ENCODE measurements at regions not wholly inside any gene's neighbourhood (a gene's known extent, or its start where the extent isn't known, plus 50 kb on each side); places are given as distances from the start of the nearest gene placed in this dataset.
A peak's percentile ranks its signal among the peaks of the same experiment; 100 is the strongest.

DNA sequence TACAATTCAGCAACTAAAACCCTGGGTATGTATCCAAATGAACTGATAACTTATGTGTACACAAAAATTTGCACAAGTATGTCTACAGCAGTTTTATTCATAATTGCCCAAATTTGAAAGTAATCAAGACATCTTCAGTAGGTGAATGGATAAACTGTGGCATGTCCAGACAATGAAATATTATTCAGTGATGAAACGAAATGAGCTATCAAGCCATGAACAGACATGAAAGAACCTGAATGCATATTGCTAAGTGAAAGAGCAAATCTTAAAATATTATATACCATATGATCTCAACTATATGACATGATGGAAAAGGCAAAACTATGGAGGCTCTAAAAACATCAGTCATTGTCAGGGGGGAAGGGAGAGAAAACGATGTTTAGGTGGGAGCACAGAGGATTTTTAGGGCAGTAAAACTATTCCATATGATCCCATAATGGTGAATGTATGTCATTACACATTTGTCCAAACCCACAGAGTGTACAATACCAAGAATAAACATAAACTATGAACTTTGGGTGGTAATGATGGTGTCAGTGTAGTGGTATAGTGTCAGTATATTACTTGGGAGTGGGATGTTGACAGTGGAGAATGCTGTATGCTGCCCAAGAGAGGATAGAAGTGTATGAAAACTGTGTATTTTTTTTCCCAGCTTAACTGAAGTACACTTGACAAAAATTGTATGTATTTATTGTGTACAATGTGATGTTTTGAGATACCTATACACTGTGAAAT, 92.8 kb upstream of the PPP2R5A start:
- DNase-seq: no peak

- no peak for DNase-seq
Observed at GRCh38 chr1:212196355-212196754, 88.9 kb upstream of the PPP2R5A start.

DNA sequence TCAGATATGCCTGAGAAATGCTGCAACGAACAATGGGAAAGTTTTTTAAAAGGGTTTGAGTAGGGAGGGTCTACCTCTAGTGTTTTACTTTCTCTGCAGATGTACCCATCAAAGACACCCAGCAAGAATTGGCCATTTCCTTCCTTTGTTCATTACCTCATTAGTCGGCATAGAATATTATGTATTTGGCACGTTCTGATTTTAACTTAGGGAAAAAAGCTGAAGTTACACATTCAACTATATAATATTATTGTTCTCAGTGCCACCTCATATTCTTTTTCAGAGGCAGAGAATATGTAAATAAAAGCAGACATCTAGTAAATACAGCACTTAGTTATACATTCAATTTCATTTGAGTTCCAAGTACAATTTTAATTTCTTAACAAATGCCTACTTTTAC, 83.7 kb upstream of the PPP2R5A start:
- no peak for DNase-seq

DNA sequence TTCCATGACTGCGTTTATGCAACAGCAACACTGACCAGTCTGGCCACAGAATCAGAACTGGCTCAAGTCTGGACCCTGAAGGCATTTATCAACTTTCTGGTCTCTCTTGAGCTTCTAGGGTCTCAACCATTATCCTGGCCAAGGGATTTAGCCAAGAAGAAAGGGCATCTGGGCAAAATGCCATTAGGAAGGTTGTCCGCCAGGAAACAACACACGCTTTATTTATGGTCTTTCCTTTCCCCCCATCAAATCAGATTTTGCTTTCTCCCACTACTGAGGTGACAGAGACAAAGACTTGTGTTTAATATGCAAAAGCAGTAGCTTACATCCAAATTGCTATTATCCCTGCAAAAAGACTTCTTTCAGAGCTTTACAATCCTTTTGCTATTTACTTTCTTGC, 81.6 kb upstream of the PPP2R5A start:
- DNase-seq: no peak

GRCh38 chr1:212205006-212205405, 80.2 kb upstream of the PPP2R5A start:
- DNase-seq: no peak

DNA sequence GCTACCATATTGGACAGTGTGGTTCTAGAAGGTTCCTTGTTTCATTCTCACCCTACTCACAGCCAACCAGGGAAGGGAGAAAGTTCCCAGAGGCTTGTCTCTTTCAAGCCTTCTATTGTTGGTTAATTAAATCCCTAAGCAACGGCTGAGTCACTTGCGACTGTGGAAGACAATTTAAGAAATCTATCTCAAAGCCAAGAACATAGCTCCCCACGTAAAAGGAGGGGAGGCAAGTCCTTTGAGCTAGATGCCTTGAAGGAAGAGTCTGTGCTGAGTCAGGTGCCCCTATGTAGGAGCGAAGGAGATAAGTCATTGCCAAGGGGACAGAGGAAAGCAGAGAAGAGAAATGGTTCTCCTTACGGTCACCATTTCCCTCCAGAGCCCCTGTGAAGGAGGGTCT, 79.4 kb upstream of the PPP2R5A start:
- DNase-seq: no peak

- no peak for DNase-seq
Observed at GRCh38 chr1:212207118-212207517, 78.1 kb upstream of the PPP2R5A start.

- no peak for DNase-seq
Observed at GRCh38 chr1:212207822-212208520, 77.2 kb upstream of the PPP2R5A start.

GRCh38 chr1:212208978-212209644, 76.1 kb upstream of the PPP2R5A start:
- no peak for DNase-seq

GRCh38 chr1:212211371-212211770, 73.8 kb upstream of the PPP2R5A start:
- no peak for DNase-seq

DNA sequence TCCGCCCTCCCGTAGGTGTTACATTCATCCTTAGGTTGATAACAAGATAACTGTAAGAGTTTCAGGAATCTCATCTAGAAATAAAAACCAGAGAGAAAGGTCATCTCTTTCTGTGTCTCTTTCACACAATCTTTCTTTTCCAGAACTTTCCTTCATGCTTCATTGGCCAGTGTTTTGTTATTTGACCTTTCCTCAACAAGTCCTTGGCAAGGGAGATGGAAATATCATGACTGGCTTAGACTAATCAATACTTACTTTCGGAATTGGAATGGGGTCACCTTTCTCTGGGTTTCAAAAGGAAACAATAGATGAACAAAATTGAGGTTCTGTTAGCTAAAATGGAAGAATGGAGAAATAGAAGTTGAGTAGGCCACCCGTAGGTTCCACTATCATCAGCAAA, 72.9 kb upstream of the PPP2R5A start:
- DNase-seq: no peak

GRCh38 chr1:212212906-212213305, 72.3 kb upstream of the PPP2R5A start:
- DNase-seq: no peak

- no peak for DNase-seq
Observed at GRCh38 chr1:212213784-212214183, 71.4 kb upstream of the PPP2R5A start.

- no peak for DNase-seq
Observed at GRCh38 chr1:212214325-212214724, 70.9 kb upstream of the PPP2R5A start.

- no peak for DNase-seq
Observed at GRCh38 chr1:212215910-212216309, 69.3 kb upstream of the PPP2R5A start.

DNA sequence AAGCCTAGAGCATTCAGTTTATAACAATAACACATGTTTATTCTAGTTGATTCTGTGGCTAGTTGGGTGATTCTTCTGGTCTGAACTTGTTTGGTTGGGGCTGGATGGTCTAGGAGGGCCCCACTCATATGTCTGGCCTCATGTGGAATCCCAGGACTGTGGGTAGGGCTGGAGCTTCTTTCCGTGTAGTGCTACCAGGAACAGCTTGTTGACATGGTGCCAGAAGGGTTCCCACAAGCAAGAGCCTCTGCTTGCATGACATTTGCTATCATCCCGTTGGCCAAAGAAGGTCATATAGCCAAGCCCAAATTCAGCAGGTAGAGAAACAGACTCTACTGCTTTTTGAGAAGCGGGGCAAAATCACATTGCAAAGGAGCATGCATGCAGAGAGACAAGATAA, 67.6 kb upstream of the PPP2R5A start:
- no peak for DNase-seq

DNA sequence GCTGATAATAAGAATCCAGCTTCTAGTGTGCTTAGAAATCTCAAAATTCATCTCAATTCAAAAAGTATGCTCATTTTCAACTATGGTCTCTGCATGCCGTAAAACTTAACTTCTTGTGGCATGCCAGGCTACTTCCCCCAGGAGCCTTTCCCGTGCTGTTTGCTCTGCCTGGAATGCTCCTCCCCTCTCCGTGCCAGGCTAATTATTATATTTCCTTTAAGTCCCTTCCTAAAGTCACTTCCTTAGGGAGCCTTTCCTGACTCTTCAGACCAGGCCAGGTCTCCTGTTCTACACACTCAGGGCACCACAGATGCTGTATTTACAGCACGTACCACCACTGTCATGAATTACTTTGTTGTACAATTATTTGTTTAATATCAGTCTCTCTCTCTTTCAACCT, 67.1 kb upstream of the PPP2R5A start:
- no peak for DNase-seq

- peak; percentile 33 for DNase-seq
Observed at GRCh38 chr1:212218911-212219310, 66.3 kb upstream of the PPP2R5A start.

DNA sequence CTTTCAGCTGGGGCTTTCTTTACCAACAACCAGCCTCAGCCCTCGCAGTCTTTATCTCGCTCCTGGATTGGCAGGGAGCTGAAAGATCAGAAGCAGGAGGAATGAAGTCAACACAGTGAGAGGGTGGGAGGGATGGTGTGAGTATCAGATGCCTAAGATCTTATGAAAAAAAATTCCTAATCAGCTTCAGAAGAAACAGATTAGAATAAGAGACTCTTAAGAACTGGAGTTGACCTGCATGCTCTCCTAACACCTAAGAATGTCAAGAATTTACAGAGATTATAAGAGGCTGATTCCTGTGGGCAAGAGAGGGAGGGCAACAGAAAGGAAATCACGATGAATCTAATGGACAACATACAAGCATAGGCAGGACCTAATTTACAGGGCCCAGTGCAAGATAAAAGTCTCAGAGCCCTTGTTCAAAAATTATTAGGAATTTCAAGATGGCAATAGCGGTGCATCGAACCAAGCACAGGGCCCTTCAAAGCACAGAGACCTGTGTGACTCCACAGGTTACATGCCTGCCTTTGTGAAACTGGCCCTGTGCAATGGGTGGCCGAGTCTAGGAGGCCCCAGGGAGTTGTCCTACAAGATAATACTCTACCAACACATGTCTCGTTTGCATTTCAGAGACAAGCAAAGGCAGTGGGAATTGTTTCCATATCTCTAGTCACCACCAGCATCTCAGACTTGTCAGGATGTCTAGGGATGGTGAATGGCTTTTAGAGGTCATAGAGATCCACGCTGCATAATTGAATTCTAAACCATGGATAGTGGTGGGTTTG, 65.3 kb upstream of the PPP2R5A start:
- peak; percentile 85 for DNase-seq

- DNase-seq: peak; percentile 4
Observed at GRCh38 chr1:212221801-212222200, 63.4 kb upstream of the PPP2R5A start.

DNA sequence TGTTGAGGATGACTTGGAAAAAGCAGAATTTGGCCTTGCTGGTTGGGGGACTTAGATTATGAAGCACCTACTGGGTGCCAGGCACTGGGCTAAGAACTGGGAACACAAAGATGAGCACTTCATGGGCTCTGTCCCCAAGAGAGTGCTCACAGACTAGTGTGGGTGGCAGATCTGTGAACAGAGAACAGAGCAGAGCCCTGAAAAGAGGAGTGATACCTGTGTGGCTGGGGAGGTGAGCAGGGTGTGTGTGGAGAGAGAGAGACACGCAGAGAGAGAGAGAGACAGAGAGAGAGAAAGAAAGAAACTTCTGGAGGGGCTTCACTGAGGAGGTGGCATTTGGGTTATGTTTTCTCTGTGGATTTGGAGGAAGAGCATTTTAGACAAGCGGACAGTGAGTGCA, 61.1 kb upstream of the PPP2R5A start:
- DNase-seq: no peak

- DNase-seq: no peak
Observed at GRCh38 chr1:212225416-212225815, 59.8 kb upstream of the PPP2R5A start.

- DNase-seq: no peak
Observed at GRCh38 chr1:212225871-212226302, 59.3 kb upstream of the PPP2R5A start.
